Psoas muscle (tissue), 7 donors: ENCODE measurements at regions not wholly inside any gene's neighbourhood (a gene's known extent, or its start where the extent isn't known, plus 50 kb on each side); places are given as distances from the start of the nearest gene placed in this dataset.

Source experiments
- ATAC-seq, 4 donors: fragments of 200-7000 bp; cut with Tn5 transposase; one replicate each; pipeline ENCODE4 v1.9.1; 2020; ENCODE audit warnings: moderate library complexity in 3 of 4, mild to moderate bottlenecking in 2 of 4
- DNase-seq, 2 donors: peaks; one replicate each; pipeline ENCODE4 v3.0.0-alpha.2; 2020
- H3K27ac ChIP-seq: fragments of 200-600 bp; one replicate; pipeline ENCODE4 v1.8.0; 2022
- H3K27me3 ChIP-seq, 3 donors: fragments of 200-600 bp in 1 of 3; one replicate each; pipeline versions ENCODE4 v1.6.1 to v1.8.0; 2013 to 2022; ENCODE audit warnings: low read length in 2 of 3, mild to moderate bottlenecking in 2 of 3, moderate library complexity in 1 of 3; ENCODE audit not compliant: insufficient read depth in 3 of 3
- H3K36me3 ChIP-seq, 2 donors: fragments of 200-600 bp in 1 of 2; one replicate each; pipeline versions ENCODE4 v1.6.1 to v1.8.0; 2013 to 2022; ENCODE audit warnings: low read depth in 1 of 2, mild to moderate bottlenecking in 1 of 2, moderate library complexity in 1 of 2; ENCODE audit not compliant: insufficient read depth in 1 of 2
- H3K4me1 ChIP-seq: fragments of 200-600 bp; one replicate; pipeline ENCODE4 v1.8.0; 2022
- H3K4me3 ChIP-seq: fragments of 200-600 bp; one replicate; pipeline ENCODE4 v1.8.0; 2022; ENCODE audit warnings: mild to moderate bottlenecking
- H3K9me3 ChIP-seq: fragments of 200-600 bp; one replicate; pipeline ENCODE4 v1.8.0; 2022
- CTCF ChIP-seq: fragments of 200-600 bp; IDR thresholded peaks from one replicate; pipeline ENCODE4 v1.8.0; 2022; ENCODE audit warnings: antibody characterized with exemption
- WGBS, 3 donors: extraction: QIAGEN DNeasy Blood & Tissue Kit; methylation state at CpG; one replicate each; pipeline versions ENCODE4 v1.1.6 to v1.1.7; 2013; 5-methylcytosine and 5-hydroxymethylcytosine counted together
- intact Hi-C, 2 donors: fragments of 100-400 bp; cut with DNase I; formaldehyde crosslinking; loops; one replicate each; pipeline versions ENCODE4 v1.11.0 to v1.14.2; 2022
- donor health status: healthy with polysubstance abuse.
- donor health status: DM: no; HTN: no; CAD: no; lungs with moderate emphysema.
- donor health status: Bipolar disorder and iron deficiency.
- donor health status: healthy.
- donor health status: DM: yes; HTN: yes; CAD: no.
- donor health status: DM: no; HTN: no; CAD: no.
- donor health status: DM: yes; HTN: yes; CAD: no.

- 28 to 41% (median 28%) methylated on average over 3 of the region's 3 CpGs for WGBS, 3 donors
- H3K27ac ChIP-seq, result no peak overlapping the region
- no peaks in the 10 kb centered on the region for H3K27me3 ChIP-seq
- intact Hi-C loops, result no loop called here
- H3K36me3 ChIP-seq, result no peaks in the 10 kb centered on the region
- no peak overlapping the region for H3K4me3 ChIP-seq
- DNase-seq, result no peak
- H3K4me1 ChIP-seq, result no peaks in the 10 kb centered on the region
- ATAC-seq, result no peak
- TF ChIP-seq CTCF, result no peak
- H3K9me3 ChIP-seq, result no peaks in the 10 kb centered on the region
These were observed 167.0 kb downstream of the AASDH start for GRCh38 chr4:56220261-56220660.

- WGBS, 3 donors, result 89 to 96% (median 93%) methylated on average over 3 of the region's 3 CpGs
- TF ChIP-seq CTCF, result no peak
- no peaks in the 10 kb centered on the region for H3K27me3 ChIP-seq
- intact Hi-C loops, result no loop called here
- H3K4me3 ChIP-seq, result no peak overlapping the region
- no peaks in the 10 kb centered on the region for H3K36me3 ChIP-seq
- no peak overlapping the region for H3K27ac ChIP-seq
- H3K9me3 ChIP-seq, result no peaks in the 10 kb centered on the region
- H3K4me1 ChIP-seq, result no peaks in the 10 kb centered on the region
- DNase-seq (no peak), ATAC-seq (no peak)
These were observed 167.8 kb downstream of the AASDH start for GRCh38 chr4:56219447-56219846.

- ATAC-seq, result no peak
- no peak overlapping the region for H3K4me3 ChIP-seq
- no peak for TF ChIP-seq CTCF
- no peak overlapping the region for H3K27ac ChIP-seq
- no peaks in the 10 kb centered on the region for H3K4me1 ChIP-seq
- H3K9me3 ChIP-seq, result no peaks in the 10 kb centered on the region
- H3K36me3 ChIP-seq, result no peaks in the 10 kb centered on the region
- 64 to 72% (median 68%) methylated on average over 2 of the region's 2 CpGs for WGBS, 3 donors
- intact Hi-C loops, result no loop called here
- no peaks in the 10 kb centered on the region for H3K27me3 ChIP-seq
- DNase-seq, result no peak
These were observed 168.9 kb downstream of the AASDH start for GRCh38 chr4:56218230-56218895.

GRCh38 chr4:56217343-56217890 is 169.9 kb downstream of the AASDH start:
- Histone ChIP-seq H3K27ac (no peak overlapping the region), H3K9me3 (no peaks in the 10 kb centered on the region), H3K4me3 (no peak overlapping the region), H3K27me3 (no peaks in the 10 kb centered on the region), H3K36me3 (no peaks in the 10 kb centered on the region), H3K4me1 (no peaks in the 10 kb centered on the region)
- ATAC-seq (no peak), DNase-seq (no peak)
- 43 to 63% (median 52%) methylated on average over 3 of the region's 3 CpGs for WGBS, 3 donors
- no peak for TF ChIP-seq CTCF
- intact Hi-C loops, result no loop called here

GRCh38 chr4:56215901-56216300 is 171.4 kb downstream of the AASDH start:
- intact Hi-C loops, result no loop called here
- Histone ChIP-seq H3K9me3 (peaks cover 7% of the 10 kb centered on the region), H3K27me3 (no peaks in the 10 kb centered on the region), H3K36me3 (no peaks in the 10 kb centered on the region), H3K4me3 (no peak overlapping the region), H3K27ac (no peak overlapping the region), H3K4me1 (no peaks in the 10 kb centered on the region)
- 39 to 56% (median 53%) methylated on average over 3 of the region's 3 CpGs for WGBS, 3 donors
- no peak for DNase-seq
- ATAC-seq, result no peak
- no peak for TF ChIP-seq CTCF
